Superior temporal gyrus (tissue), 1 donor: ENCODE measurements at regions not wholly inside any gene's neighbourhood (a gene's known extent, or its start where the extent isn't known, plus 50 kb on each side); places are given as distances from the start of the nearest gene placed in this dataset.
"Not testable (repeated sequence)": the region's sequence is repeated elsewhere in the genome, so short reads cannot be mapped to it uniquely, and the experiment has no call there.

ENCODE experiments used
- DNase-seq: peaks from one replicate; pipeline ENCODE4 v3.0.0-alpha.2; 2016; ENCODE audit errors: extremely low spot score

DNA sequence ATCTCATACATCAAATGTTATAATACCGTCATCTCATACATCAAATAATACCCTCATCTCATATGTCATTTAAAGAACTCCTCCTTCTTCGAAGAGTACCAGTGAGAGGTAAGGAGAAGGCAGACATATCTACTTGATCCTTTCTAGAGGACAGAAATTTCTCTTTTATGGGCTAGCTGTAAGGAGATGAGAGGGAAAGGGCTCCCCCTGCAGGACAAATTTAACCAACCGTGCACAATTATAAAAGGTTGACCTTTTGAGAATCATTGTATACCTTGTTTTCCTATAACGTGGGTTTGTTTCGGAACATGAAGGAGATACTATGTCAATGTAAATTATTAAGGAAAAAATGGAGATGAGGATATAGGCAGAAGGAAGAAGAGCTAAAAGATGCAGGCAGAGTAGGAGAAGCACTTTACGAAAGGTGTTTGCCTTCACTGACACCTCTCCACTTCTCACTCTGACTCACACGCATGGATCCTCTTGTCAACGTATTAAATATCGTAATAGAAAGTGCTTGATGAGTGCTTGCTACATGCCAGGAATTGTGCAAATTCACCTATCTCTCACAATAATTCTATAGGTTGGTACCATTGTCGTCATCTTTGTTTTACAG lies 465.9 kb upstream of the ERCC4 start:
- DNase-seq, result peak; percentile 81

GRCh38 chr16:13463619-13464018 lies 456.3 kb upstream of the ERCC4 start:
- no peak for DNase-seq

- no peak for DNase-seq
Measured at GRCh38 chr16:13471036-13471435, 448.9 kb upstream of the ERCC4 start.

GRCh38 chr16:13478991-13479390 lies 441.0 kb upstream of the ERCC4 start:
- no peak for DNase-seq

DNA sequence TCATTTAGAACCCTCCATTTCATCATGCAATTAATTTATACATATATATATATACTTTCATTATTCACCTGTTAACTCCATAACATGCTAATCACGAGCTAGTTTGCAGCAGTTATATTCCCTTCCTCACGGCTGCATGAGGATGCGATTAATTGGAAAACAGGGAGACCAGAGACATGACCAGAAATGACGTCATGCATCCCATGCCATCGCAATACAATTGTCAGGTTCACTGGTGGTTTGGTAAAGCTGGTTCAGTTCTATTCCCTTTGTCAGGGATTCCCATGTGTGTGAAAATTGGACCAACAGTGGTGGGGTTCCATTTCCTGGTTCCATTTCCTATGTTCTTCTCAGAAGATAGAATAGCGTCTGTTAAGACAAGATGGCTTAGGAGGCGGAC lies 440.4 kb upstream of the ERCC4 start:
- DNase-seq, result no peak

DNA sequence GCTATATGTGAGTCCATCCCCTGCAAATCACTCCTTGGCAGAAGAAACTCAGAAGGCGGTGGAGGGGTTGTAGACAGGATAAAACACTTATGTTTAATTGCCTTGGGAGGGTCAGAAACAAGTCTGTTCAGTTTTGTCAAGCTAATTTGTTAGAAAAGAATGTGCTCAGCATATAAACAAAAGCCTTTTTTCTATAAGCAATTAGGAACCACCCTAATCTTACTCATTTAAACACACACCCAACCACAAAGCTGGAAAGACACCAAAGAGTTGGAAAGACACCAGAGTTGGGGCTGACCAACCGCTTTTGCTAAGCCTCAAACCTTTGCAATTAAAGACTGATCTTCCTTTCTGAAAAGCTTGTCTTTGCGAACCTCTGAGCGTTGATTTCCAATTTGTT lies 439.2 kb upstream of the ERCC4 start:
- DNase-seq, result no peak

DNA sequence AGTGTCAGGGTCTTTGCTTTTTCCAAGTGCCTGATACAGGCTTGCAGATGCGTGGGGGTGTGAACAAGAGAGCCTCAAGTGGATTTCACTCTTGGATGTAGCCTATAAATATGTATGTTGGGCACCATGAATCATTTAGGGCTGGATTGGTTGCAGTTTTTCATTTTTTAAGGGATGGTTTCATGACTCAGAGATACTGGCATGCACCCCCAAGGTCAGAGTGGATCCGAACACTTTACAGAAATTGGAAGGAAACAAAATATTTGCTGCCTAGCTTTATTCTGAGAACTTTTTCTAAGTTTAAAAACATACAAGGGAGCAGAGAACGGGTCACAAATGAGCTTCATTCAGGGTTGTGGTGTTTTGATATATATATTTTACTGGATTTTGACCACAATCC lies 436.8 kb upstream of the ERCC4 start:
- peak; percentile 18 for DNase-seq

DNA sequence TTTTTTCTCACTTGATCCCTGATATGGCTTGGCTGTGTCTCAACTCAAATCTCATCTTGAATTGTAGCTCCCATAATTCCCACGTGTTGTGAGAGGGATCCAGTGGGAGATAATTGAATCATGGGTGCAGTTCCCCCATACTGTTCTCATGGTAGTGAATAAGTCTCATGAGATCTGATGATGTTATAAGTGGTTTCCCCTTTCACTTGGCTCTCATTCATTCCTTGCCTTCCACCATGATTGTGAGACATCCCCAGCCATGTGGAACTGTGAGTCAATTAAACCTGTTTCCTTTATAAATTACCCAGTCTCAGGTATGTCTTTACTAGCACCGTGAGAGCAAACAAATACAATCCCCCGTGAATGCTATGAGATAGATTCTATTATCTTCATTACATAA lies 430.5 kb upstream of the ERCC4 start:
- not testable (repeated sequence) for DNase-seq

DNA sequence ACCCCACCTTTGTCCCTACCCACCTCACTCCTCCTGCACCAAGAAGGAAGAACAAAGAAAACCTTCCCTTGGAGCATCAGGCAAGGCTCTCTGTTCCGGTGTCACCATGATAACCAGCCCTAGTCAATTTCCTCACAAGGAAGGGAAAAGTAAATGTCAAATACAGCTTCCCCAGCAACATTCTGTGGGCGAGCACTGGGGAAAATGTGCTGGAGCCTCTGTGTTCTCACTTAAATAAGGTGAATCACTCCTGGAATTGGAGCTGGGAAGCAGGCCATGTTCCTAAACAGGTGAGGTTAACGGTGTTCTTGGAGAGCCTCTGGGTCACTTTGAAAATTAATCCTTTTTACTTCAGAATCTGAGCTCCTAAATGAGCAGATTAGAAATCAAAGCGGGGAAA lies 427.9 kb upstream of the ERCC4 start:
- no peak for DNase-seq

DNA sequence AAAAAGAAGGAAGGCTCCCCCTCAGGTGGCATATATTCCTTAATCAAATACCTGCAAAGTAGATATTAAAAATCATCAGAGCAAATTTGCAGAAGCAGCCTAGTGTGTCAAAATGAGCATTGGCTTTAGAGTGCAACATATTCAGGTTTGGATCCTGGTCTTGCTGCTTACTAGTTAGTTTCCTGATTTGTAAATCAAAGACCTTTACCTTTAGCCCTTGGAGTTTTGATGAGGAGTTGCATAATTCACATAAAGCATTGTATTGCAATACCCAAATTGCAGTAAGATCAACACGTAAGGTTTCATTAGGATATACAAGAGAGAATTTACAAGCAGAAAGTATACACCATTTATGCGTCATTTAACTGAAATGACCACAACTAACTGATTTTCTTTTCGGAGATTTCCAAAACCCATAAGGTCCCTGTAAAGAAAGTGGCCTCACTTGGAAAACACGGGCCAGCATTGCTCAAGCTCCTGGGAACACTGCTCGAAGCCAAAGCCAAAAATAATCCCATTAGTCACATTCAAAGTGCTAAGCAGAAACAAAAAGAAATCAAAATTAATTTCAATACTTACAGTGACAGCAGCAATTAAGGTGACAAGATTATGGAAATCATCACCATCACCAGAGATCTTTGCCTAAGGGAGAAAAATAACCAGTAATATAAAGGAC lies 415.9 kb upstream of the ERCC4 start:
- no peak for DNase-seq

DNA sequence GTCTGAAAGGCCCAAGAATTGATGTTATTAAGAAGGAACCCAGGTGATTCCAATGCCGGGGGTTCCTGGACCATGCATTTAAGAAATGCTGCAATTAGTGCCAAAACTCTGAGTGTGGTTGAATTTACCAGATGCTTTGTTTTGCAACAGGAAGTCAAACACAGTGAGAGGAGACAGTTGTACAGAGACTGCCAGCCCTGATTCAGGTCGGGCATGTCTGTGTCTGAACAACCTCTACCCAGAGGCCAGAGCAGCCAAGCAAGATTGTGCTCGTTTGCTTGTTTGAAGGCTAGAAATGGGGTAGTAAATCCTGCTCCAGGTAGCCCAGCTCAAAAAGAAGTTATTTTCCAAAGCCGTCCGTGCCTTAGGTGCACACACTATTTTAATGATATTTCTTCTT lies 412.4 kb upstream of the ERCC4 start:
- DNase-seq, result no peak

- no peak for DNase-seq
Measured at GRCh38 chr16:13510425-13511151, 409.4 kb upstream of the ERCC4 start.

- no peak for DNase-seq
Measured at GRCh38 chr16:13517841-13518240, 402.1 kb upstream of the ERCC4 start.

- DNase-seq, result no peak
Measured at GRCh38 chr16:13519871-13520270, 400.1 kb upstream of the ERCC4 start.

- DNase-seq, result no peak
Measured at GRCh38 chr16:13521356-13521755, 398.6 kb upstream of the ERCC4 start.

GRCh38 chr16:13527332-13527731 lies 392.6 kb upstream of the ERCC4 start:
- no peak for DNase-seq

- no peak for DNase-seq
Measured at GRCh38 chr16:13528691-13529090, 391.3 kb upstream of the ERCC4 start.

GRCh38 chr16:13529193-13529982 lies 390.6 kb upstream of the ERCC4 start:
- DNase-seq, result no peak

DNA sequence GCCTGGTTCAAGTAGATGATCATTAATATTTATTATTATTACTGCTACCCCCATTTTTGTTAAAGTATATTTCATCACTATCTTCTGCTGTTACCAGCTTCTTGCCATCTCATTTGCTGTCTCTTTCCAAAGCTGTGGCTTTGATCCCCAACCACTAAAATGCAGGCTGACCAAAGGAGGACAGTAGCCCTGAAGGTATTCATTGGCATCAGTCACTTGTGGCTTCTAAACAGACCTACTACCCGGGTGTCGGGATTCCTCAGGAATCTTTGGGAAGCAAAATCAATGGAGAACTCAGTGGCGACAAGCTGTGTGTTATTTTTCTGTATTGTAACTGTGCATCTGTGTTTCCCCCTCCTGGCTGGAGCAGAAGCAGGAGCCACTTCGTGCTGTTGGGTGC lies 379.2 kb upstream of the ERCC4 start:
- DNase-seq, result no peak

DNA sequence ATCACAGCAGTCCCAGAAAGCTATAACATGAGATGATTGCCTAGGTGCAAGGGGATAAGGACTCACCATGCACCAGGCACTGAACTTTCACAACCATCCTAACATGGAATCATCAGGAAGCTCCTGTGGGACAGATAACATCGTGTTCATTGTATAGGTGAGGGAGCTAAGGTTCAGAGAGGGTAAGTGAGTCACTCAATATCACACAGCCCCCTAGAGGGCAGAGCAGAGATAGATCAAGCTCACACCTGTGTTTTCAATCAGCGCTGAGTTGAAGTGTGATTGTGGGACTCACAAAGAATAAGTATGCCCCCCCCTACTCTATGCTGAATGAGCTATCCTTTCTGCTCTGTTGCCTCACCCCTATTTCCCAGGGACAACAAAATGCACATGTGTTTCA lies 377.7 kb upstream of the ERCC4 start:
- no peak for DNase-seq

DNA sequence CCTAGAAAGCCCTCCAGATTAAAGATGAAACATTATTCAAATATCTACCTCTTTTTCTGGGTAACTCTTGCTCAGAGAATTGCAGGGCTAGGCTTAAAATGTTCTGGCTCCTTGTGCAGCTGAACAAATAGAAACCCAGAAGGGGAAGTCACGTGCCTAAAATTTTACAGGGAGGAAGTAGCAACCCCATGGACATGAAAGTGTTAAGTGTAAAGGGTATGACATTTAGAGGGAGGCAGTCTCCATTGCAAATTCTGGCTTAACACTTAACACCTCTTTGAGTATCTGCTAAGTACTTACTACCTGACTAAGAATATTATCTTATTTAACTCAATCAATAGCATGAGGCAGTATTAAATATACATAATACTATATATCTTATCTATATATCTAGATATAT lies 376.1 kb upstream of the ERCC4 start:
- no peak for DNase-seq

DNA sequence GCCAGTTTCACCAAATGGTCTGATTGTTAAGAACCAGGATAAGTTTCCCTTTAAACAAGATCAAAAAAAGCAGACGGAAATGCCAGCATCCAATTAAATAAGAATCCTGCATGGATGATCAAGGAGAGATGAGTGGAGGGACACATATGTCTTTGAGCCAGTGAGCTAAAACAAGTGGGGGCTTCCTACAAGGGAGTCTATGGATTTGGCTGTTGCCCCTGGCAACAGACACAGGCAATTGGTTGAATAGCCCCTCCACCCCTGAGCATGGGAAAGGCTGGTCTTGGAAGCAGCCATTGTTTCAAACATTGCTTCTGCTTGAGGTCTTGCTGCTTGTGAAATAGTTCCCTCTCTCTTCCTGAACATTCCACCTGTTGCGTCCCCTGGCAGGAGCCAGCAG lies 374.7 kb upstream of the ERCC4 start:
- DNase-seq, result no peak
